Tibial artery (tissue), 4 donors: ENCODE measurements at regions not wholly inside any gene's neighbourhood (a gene's known extent, or its start where the extent isn't known, plus 50 kb on each side); places are given as distances from the start of the nearest gene placed in this dataset.

Source experiments
- DNase-seq, 2 donors: peaks; one replicate each; pipeline ENCODE4 v3.0.0-alpha.2; 2019
- H3K27ac ChIP-seq, 2 donors: fragments of 200-600 bp; sonication (generic) in 1 of 2; 1 replicate in 1 of 2; 2 replicates in 1 of 2; pipeline ENCODE4 v1.5.1; 2018 to 2019; ENCODE audit warnings: mild to moderate bottlenecking in 1 of 2
- H3K27me3 ChIP-seq, 2 donors: fragments of 200-600 bp; sonication (generic) in 1 of 2; one replicate each; pipeline versions ENCODE4 v1.5.1 to v1.6.0; 2016 to 2019
- H3K36me3 ChIP-seq, 3 donors: fragments of 200-600 bp; sonication (generic) in 2 of 3; one replicate each; pipeline ENCODE4 v1.5.1; 2016 to 2019; ENCODE audit warnings: mild to moderate bottlenecking in 2 of 3
- H3K4me1 ChIP-seq, 4 donors: fragments of 200-600 bp; sonication (generic) in 2 of 4; 1 replicate in 3 of 4; 2 replicates in 1 of 4; pipeline ENCODE4 v1.5.1; 2016 to 2019
- H3K4me3 ChIP-seq, 2 donors: fragments of 200-600 bp; sonication (generic) in 1 of 2; 1 replicate in 1 of 2; 2 replicates in 1 of 2; pipeline ENCODE4 v1.5.1; 2018 to 2019; ENCODE audit warnings: mild to moderate bottlenecking in 2 of 2
- H3K9me3 ChIP-seq, 3 donors: fragments of 200-600 bp; sonication (generic) in 1 of 3; one replicate each; pipeline ENCODE4 v1.5.1; 2016 to 2019
- CTCF ChIP-seq, 2 experiments: fragments of 200-600 bp in 1 of 2; fragments of 450-650 bp in 1 of 2; IDR thresholded peaks; one replicate each; pipeline ENCODE4 v1.5.1; 2017 to 2019; ENCODE audit warnings: antibody characterized with exemption in 2 of 2, mild to moderate bottlenecking in 1 of 2, moderate library complexity in 1 of 2
- intact Hi-C: fragments of 100-400 bp; cut with DNase I; formaldehyde crosslinking; loops from one replicate; pipeline ENCODE4 v1.15.0; 2023; ENCODE audit warnings: low total_unique reads

GRCh38 chr17:62186841-62187240 is 121.8 kb upstream of the MED13 start:
- H3K4me3 ChIP-seq, result no peak overlapping the region
- no peak for DNase-seq
- H3K27ac ChIP-seq, result no peak overlapping the region
- H3K36me3 ChIP-seq, result no peaks in the 10 kb centered on the region
- intact Hi-C loops, result no loop called here
- no peak for TF ChIP-seq CTCF (IDR thresholded peaks at IDR 0.05)
- no peaks in the 10 kb centered on the region for H3K27me3 ChIP-seq
- peaks cover 0 to 4% (median 0%) of the 10 kb centered on the region in 3 donors for H3K9me3 ChIP-seq
- H3K4me1 ChIP-seq, result no peaks in the 10 kb centered on the region

- intact Hi-C loops, result no loop called here
- Histone ChIP-seq H3K36me3 (no peaks in the 10 kb centered on the region), H3K27ac (no peak overlapping the region), H3K27me3 (no peaks in the 10 kb centered on the region), H3K4me3 (no peak overlapping the region), H3K4me1 (no peaks in the 10 kb centered on the region), H3K9me3 (peaks cover 0 to 17% (median 10%) of the 10 kb centered on the region in 3 donors)
- no peak for DNase-seq
- no peak for TF ChIP-seq CTCF (IDR thresholded peaks at IDR 0.05)
Measured at GRCh38 chr17:62180772-62181171, 115.7 kb upstream of the MED13 start.

GRCh38 chr17:62179525-62180161 is 114.6 kb upstream of the MED13 start:
- H3K27me3 ChIP-seq, result no peaks in the 10 kb centered on the region
- H3K27ac ChIP-seq, result no peak overlapping the region
- H3K9me3 ChIP-seq, result peaks cover 0 to 17% (median 10%) of the 10 kb centered on the region in 3 donors
- no peaks in the 10 kb centered on the region for H3K36me3 ChIP-seq
- DNase-seq, result no peak
- no peak for TF ChIP-seq CTCF (IDR thresholded peaks at IDR 0.05)
- H3K4me3 ChIP-seq, result no peak overlapping the region
- intact Hi-C loops, result no loop called here
- H3K4me1 ChIP-seq, result no peaks in the 10 kb centered on the region

- TF ChIP-seq CTCF (IDR thresholded peaks at IDR 0.05), result no peak
- intact Hi-C loops, result no loop called here
- Histone ChIP-seq H3K4me1 (no peaks in the 10 kb centered on the region), H3K27me3 (no peaks in the 10 kb centered on the region), H3K9me3 (peaks cover 0 to 17% (median 10%) of the 10 kb centered on the region in 3 donors), H3K27ac (no peak overlapping the region), H3K4me3 (no peak overlapping the region), H3K36me3 (no peaks in the 10 kb centered on the region)
- DNase-seq, result no peak
Measured at GRCh38 chr17:62178579-62178978, 113.5 kb upstream of the MED13 start.

GRCh38 chr17:62172492-62173291 is 107.6 kb upstream of the MED13 start:
- no peak overlapping the region for H3K27ac ChIP-seq
- intact Hi-C loops, result no loop called here
- no peaks in the 10 kb centered on the region for H3K27me3 ChIP-seq
- H3K4me3 ChIP-seq, result no peak overlapping the region
- TF ChIP-seq CTCF (IDR thresholded peaks at IDR 0.05), result no peak
- DNase-seq, result no peak
- H3K36me3 ChIP-seq, result no peaks in the 10 kb centered on the region
- no peaks in the 10 kb centered on the region for H3K9me3 ChIP-seq
- H3K4me1 ChIP-seq, result no peaks in the 10 kb centered on the region
